ENCODE measurements at regions not wholly inside any gene's neighbourhood (a gene's known extent, or its start where the extent isn't known, plus 50 kb on each side); places are given as distances from the start of the nearest gene placed in this dataset.

- H3K36me3 ChIP-seq: no peaks in the 10 kb centered on the region
- H3K27me3 ChIP-seq: no peaks in the 10 kb centered on the region
- TF ChIP-seq POLR2AphosphoS5 (IDR thresholded peaks at IDR 0.05): no peak
- no peak for TF ChIP-seq POLR2A (IDR thresholded peaks at IDR 0.05)
- TF ChIP-seq CTCF (IDR thresholded peaks at IDR 0.05): no peak
- TF ChIP-seq EP300 (IDR thresholded peaks at IDR 0.05): no peak
- H3K4me3 ChIP-seq: no peak overlapping the region
- peaks cover 61% of the 10 kb centered on the region for H3K4me1 ChIP-seq
- no peak for DNase-seq (ENCODE audit: low spot score in 2 of 2)
- peak overlapping the region; percentile 76 for H3K27ac ChIP-seq
- WGBS: 79% methylated on average over 1 of the region's 1 CpG
- H3K9me3 ChIP-seq: no peaks in the 10 kb centered on the region
Observed at GRCh38 chr1:39141925-39142324, 62.6 kb upstream of the MACF1 start.

GRCh38 chr1:39142401-39143060, 62.0 kb upstream of the MACF1 start:
- H3K36me3 ChIP-seq: no peaks in the 10 kb centered on the region
- 64% methylated on average over 2 of the region's 3 CpGs for WGBS
- no peaks in the 10 kb centered on the region for H3K27me3 ChIP-seq
- TF ChIP-seq POLR2A (IDR thresholded peaks at IDR 0.05) (no peak), POLR2AphosphoS5 (IDR thresholded peaks at IDR 0.05) (peak in 2 of 3 donors; percentile 86 to 88)
- no peak overlapping the region for H3K4me3 ChIP-seq
- H3K4me1 ChIP-seq: peaks cover 60% of the 10 kb centered on the region
- DNase-seq (ENCODE audit: low spot score in 2 of 2): peak in 1 of 2 donors; percentile 66
- peak overlapping the region; percentile 76 for H3K27ac ChIP-seq
- H3K9me3 ChIP-seq: no peaks in the 10 kb centered on the region

GRCh38 chr1:39144924-39145323, 59.6 kb upstream of the MACF1 start:
- no peak for DNase-seq (ENCODE audit: low spot score in 2 of 2)
- H3K36me3 ChIP-seq: no peaks in the 10 kb centered on the region
- H3K27ac ChIP-seq: peak overlapping the region; percentile 46
- H3K9me3 ChIP-seq: no peaks in the 10 kb centered on the region
- peaks cover 52% of the 10 kb centered on the region for H3K4me1 ChIP-seq
- H3K4me3 ChIP-seq: no peak overlapping the region
- 69% methylated on average over 3 of the region's 3 CpGs for WGBS
- no peaks in the 10 kb centered on the region for H3K27me3 ChIP-seq
- TF ChIP-seq CTCF (IDR thresholded peaks at IDR 0.05) (no peak), POLR2AphosphoS5 (IDR thresholded peaks at IDR 0.05) (no peak), POLR2A (IDR thresholded peaks at IDR 0.05) (no peak), EP300 (IDR thresholded peaks at IDR 0.05) (no peak)

GRCh38 chr1:39145331-39145965, 59.0 kb upstream of the MACF1 start:
- Histone ChIP-seq H3K4me1 (peaks cover 46% of the 10 kb centered on the region), H3K27me3 (no peaks in the 10 kb centered on the region), H3K36me3 (no peaks in the 10 kb centered on the region), H3K9me3 (no peaks in the 10 kb centered on the region), H3K27ac (peak overlapping the region; percentile 2), H3K4me3 (no peak overlapping the region)
- 87% methylated on average over 2 of the region's 2 CpGs for WGBS
- DNase-seq (ENCODE audit: low spot score in 2 of 2): no peak
- TF ChIP-seq POLR2AphosphoS5 (IDR thresholded peaks at IDR 0.05) (no peak), POLR2A (IDR thresholded peaks at IDR 0.05) (no peak), CTCF (IDR thresholded peaks at IDR 0.05) (no peak), EP300 (IDR thresholded peaks at IDR 0.05) (no peak)

- H3K9me3 ChIP-seq: no peaks in the 10 kb centered on the region
- no peak for TF ChIP-seq EP300 (IDR thresholded peaks at IDR 0.05)
- no peak overlapping the region for H3K27ac ChIP-seq
- no peaks in the 10 kb centered on the region for H3K36me3 ChIP-seq
- no peaks in the 10 kb centered on the region for H3K27me3 ChIP-seq
- no peak for DNase-seq (ENCODE audit: low spot score in 2 of 2)
- no peak overlapping the region for H3K4me3 ChIP-seq
- H3K4me1 ChIP-seq: peaks cover 48% of the 10 kb centered on the region
Observed at GRCh38 chr1:39146681-39147080, 57.8 kb upstream of the MACF1 start.

GRCh38 chr1:39147099-39148025, 57.1 kb upstream of the MACF1 start:
- Histone ChIP-seq H3K27me3 (no peaks in the 10 kb centered on the region), H3K4me1 (peaks cover 47% of the 10 kb centered on the region), H3K36me3 (no peaks in the 10 kb centered on the region), H3K9me3 (no peaks in the 10 kb centered on the region), H3K27ac (no peak overlapping the region), H3K4me3 (no peak overlapping the region)
- DNase-seq (ENCODE audit: low spot score in 2 of 2): no peak
- 83% methylated on average over 3 of the region's 3 CpGs for WGBS
- no peak for TF ChIP-seq POLR2A (IDR thresholded peaks at IDR 0.05)
- TF ChIP-seq CTCF (IDR thresholded peaks at IDR 0.05): no peak
- no peak for TF ChIP-seq POLR2AphosphoS5 (IDR thresholded peaks at IDR 0.05)
- no peak for TF ChIP-seq EP300 (IDR thresholded peaks at IDR 0.05)
